Esophagus squamous epithelium (tissue), 5 donors: ENCODE measurements at regions not wholly inside any gene's neighbourhood (a gene's known extent, or its start where the extent isn't known, plus 50 kb on each side); places are given as distances from the start of the nearest gene placed in this dataset.

Experiments used
- DNase-seq: peaks from one replicate; lab custom pipeline; 2025; lab: John Stamatoyannopoulos, UW
- H3K27ac ChIP-seq, 4 donors: fragments of 200-600 bp; sonication (generic); one replicate each; pipeline ENCODE4 v1.5.1; 2016 to 2019; ENCODE audit warnings: mild to moderate bottlenecking in 1 of 4
- H3K27me3 ChIP-seq, 4 donors: fragments of 200-600 bp; sonication (generic); 1 replicate in 3 of 4; 2 replicates in 1 of 4; pipeline versions ENCODE4 v1.5.1 to v1.6.0; 2017 to 2021; ENCODE audit warnings: antibody characterized with exemption in 1 of 4
- H3K36me3 ChIP-seq, 3 donors: fragments of 200-600 bp; sonication (generic); one replicate each; pipeline ENCODE4 v1.5.1; 2016 to 2019
- H3K4me1 ChIP-seq, 3 donors: fragments of 200-600 bp; sonication (generic); one replicate each; pipeline ENCODE4 v1.5.1; 2017 to 2019
- H3K4me3 ChIP-seq, 4 donors: fragments of 200-600 bp; sonication (generic); 1 replicate in 3 of 4; 2 replicates in 1 of 4; pipeline ENCODE4 v1.5.1; 2016 to 2019; ENCODE audit warnings: mild to moderate bottlenecking in 2 of 4, moderate library complexity in 1 of 4
- H3K9me3 ChIP-seq, 3 donors: fragments of 200-600 bp; sonication (generic); one replicate each; pipeline ENCODE4 v1.5.1; 2016 to 2019
- CTCF ChIP-seq, 6 experiments: fragments of 450-650 bp in 4 of 6; fragments of 200-600 bp in 2 of 6; sonication (generic) in 2 of 6; IDR thresholded peaks; one replicate each; pipeline ENCODE4 v1.5.1; 2016 to 2019; ENCODE audit warnings: antibody characterized with exemption in 6 of 6, mild to moderate bottlenecking in 4 of 6, moderate library complexity in 4 of 6
- POLR2A ChIP-seq, 4 donors: fragments of 450-650 bp; IDR thresholded peaks; one replicate each; pipeline ENCODE4 v1.6.1; 2017; ENCODE audit warnings: antibody characterized with exemption in 4 of 4, mild to moderate bottlenecking in 4 of 4, moderate library complexity in 3 of 4
- WGBS, 2 donors: methylation state at CpG; one replicate each; pipeline ENCODE4 v1.1.5; 2018; 5-methylcytosine and 5-hydroxymethylcytosine counted together
- intact Hi-C: fragments of 100-400 bp; cut with DNase I; formaldehyde crosslinking; loops from one replicate; pipeline ENCODE4 v1.15.0; 2022
- donor health status: DM: yes; HTN: yes; CAD: no.

DNA sequence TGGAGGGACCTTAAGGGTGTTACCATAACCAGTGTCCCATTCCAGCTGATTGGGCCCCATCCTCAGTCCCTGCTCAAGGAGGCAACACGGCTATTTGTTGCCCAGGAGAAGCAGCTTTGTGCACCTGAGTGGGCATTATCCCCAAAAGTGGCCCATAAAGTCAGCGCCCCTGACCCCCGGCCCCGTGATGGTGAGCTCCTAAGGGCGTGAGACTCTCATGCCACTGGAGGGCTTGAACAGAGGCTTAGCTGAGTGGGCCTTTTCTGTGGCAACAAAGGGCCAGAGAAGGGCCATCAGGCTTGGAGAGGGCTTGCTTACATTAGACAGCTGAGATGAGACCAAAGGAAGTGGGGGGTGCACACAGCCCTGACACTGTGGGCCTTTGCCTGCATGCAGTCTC, 99.2 kb upstream of the RAB6C start:
- no peaks in the 10 kb centered on the region for H3K36me3 ChIP-seq
- H3K27me3 ChIP-seq, result no peaks in the 10 kb centered on the region
- no peaks in the 10 kb centered on the region for H3K9me3 ChIP-seq
- intact Hi-C loops, result no loop called here
- DNase-seq, result no peak
- 80 to 83% methylated on average over 1 to 5 of the region's 5 CpGs for WGBS, 2 donors
- TF ChIP-seq CTCF (IDR thresholded peaks at IDR 0.05), result no peak
- no peak for TF ChIP-seq POLR2A (IDR thresholded peaks at IDR 0.05)
- no peak overlapping the region for H3K4me3 ChIP-seq
- H3K27ac ChIP-seq, result no peak overlapping the region
- peaks cover 5 to 16% (median 7%) of the 10 kb centered on the region in 3 donors for H3K4me1 ChIP-seq

- H3K4me1 ChIP-seq, result peaks cover 5 to 16% (median 7%) of the 10 kb centered on the region in 3 donors
- intact Hi-C loops, result no loop called here
- no peaks in the 10 kb centered on the region for H3K27me3 ChIP-seq
- no peaks in the 10 kb centered on the region for H3K36me3 ChIP-seq
- DNase-seq, result no peak
- H3K4me3 ChIP-seq, result no peak overlapping the region
- WGBS, 2 donors, result 92 to 100% methylated on average over 2 to 6 of the region's 6 CpGs
- TF ChIP-seq CTCF (IDR thresholded peaks at IDR 0.05) (no peak), POLR2A (IDR thresholded peaks at IDR 0.05) (no peak)
- H3K27ac ChIP-seq, result no peak overlapping the region
- no peaks in the 10 kb centered on the region for H3K9me3 ChIP-seq
Measured at GRCh38 chr2:129880971-129881370, 98.5 kb upstream of the RAB6C start.

DNA sequence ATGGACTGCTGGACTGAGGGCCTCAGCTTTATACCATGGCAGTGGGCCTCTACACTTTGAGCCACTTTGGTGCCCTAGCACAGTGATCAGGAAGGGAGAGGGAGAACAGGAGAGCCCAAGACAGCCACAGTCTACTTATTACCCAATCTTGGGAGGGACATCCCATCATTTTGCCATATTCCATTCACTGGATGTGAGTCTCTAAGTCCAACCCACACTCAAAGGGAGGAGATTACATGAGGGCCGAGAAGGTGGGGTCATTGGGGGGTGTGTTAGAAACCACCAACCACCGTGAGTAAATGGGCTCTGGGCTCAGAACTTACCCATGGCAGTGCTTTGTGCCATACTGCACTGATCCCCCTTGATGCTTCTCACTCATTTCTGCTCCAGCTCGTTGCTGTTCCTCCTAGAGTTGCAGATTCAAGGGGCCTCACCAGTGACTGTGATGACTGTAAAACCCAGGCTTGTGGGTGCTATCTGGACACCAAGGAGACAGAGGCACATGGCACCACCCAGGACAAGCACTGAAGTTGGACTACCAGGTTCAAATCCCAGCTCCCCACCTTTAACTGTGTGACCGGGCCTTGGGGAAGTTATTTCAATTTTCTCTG, 97.6 kb upstream of the RAB6C start:
- H3K36me3 ChIP-seq, result no peaks in the 10 kb centered on the region
- H3K27me3 ChIP-seq, result no peaks in the 10 kb centered on the region
- no peak overlapping the region for H3K27ac ChIP-seq
- H3K4me3 ChIP-seq, result no peak overlapping the region
- intact Hi-C loops, result no loop called here
- peaks cover under 1 to 9% (median 5%) of the 10 kb centered on the region in 3 donors for H3K4me1 ChIP-seq
- TF ChIP-seq CTCF (IDR thresholded peaks at IDR 0.05) (no peak), POLR2A (IDR thresholded peaks at IDR 0.05) (no peak)
- no peaks in the 10 kb centered on the region for H3K9me3 ChIP-seq
- DNase-seq, result no peak
- WGBS, 2 donors, result 87 to 90% methylated on average over 2 to 4 of the region's 4 CpGs

DNA sequence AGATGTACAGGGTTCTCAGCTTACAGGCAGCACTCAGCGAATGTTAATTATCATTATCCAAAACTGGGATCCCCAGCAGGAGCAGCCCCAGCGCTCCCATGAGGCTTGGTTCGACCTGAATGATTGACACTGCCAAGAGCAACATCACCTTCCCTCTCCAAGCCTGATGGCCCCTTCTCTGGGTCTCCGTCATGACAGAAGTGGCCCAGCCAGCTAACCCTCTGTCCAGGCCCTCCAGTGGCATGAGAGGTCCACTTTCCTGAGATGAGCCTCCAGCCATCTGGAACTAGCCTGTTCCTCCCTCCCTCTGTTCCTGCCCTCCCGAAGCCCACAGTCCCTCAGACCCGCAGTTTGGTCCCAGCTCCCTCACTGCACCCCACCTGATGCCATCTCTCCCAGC, 97.0 kb upstream of the RAB6C start:
- Histone ChIP-seq H3K4me3 (no peak overlapping the region), H3K36me3 (no peaks in the 10 kb centered on the region), H3K4me1 (peaks cover 0 to 6% (median 5%) of the 10 kb centered on the region in 3 donors), H3K9me3 (no peaks in the 10 kb centered on the region), H3K27ac (no peak overlapping the region), H3K27me3 (peaks cover 0 to 1% (median 0%) of the 10 kb centered on the region in 4 donors)
- DNase-seq, result no peak
- intact Hi-C loops, result no loop called here
- 79 to 82% methylated on average over 4 to 6 of the region's 6 CpGs for WGBS, 2 donors
- no peak for TF ChIP-seq POLR2A (IDR thresholded peaks at IDR 0.05)
- TF ChIP-seq CTCF (IDR thresholded peaks at IDR 0.05), result no peak

GRCh38 chr2:129883121-129883520, 96.3 kb upstream of the RAB6C start:
- TF ChIP-seq POLR2A (IDR thresholded peaks at IDR 0.05), result no peak
- TF ChIP-seq CTCF (IDR thresholded peaks at IDR 0.05), result no peak
- no peaks in the 10 kb centered on the region for H3K36me3 ChIP-seq
- WGBS, 2 donors, result 82% methylated on average over 3 of the region's 3 CpGs; no CpG with 5 or more reads in 1 of the 2 donors
- no peak overlapping the region for H3K27ac ChIP-seq
- DNase-seq, result no peak
- H3K4me3 ChIP-seq, result no peak overlapping the region
- no peaks in the 10 kb centered on the region for H3K9me3 ChIP-seq
- H3K4me1 ChIP-seq, result peaks cover 0 to 2% (median 2%) of the 10 kb centered on the region in 3 donors
- H3K27me3 ChIP-seq, result peaks cover 0 to 7% (median 0%) of the 10 kb centered on the region in 4 donors
- intact Hi-C loops, result no loop called here
